Mesothelial cell of epicardium (in vitro differentiated cells): ENCODE measurements at regions not wholly inside any gene's neighbourhood (a gene's known extent, or its start where the extent isn't known, plus 50 kb on each side); places are given as distances from the start of the nearest gene placed in this dataset.
A peak's percentile ranks its signal among the peaks of the same experiment; 100 is the strongest.

ENCODE experiments used
- DNase-seq, 2 experiments: peaks; one replicate each; pipeline ENCODE4 v3.0.0; 2021; ENCODE audit warnings: low spot score in 2 of 2; ENCODE audit not compliant: unreplicated experiment in 2 of 2
- H3K27ac Mint-ChIP-seq: 2 replicates; pipeline ENCODE4 v1.8.0; 2021; ENCODE audit warnings: mixed read lengths
- H3K27me3 Mint-ChIP-seq: 2 replicates; pipeline ENCODE4 v1.8.0; 2021; ENCODE audit warnings: low read depth, mixed read lengths
- H3K36me3 Mint-ChIP-seq: 2 replicates; pipeline ENCODE4 v1.8.0; 2021; ENCODE audit warnings: mixed read lengths
- H3K4me1 Mint-ChIP-seq: 2 replicates; pipeline ENCODE4 v1.8.0; 2021; ENCODE audit warnings: mixed read lengths
- H3K4me3 Mint-ChIP-seq: 2 replicates; pipeline ENCODE4 v1.8.0; 2021; ENCODE audit warnings: mild to moderate bottlenecking, moderate library complexity, mixed read lengths
- H3K9me3 Mint-ChIP-seq: 2 replicates; pipeline ENCODE4 v1.8.0; 2021; ENCODE audit warnings: mixed read lengths
- TF ChIP-seq, protein P1 (sequence below): fragments of 200-600 bp; sonication (generic); IDR thresholded peaks from one replicate; pipeline ENCODE4 v1.5.0; 2021; ENCODE audit warnings: antibody characterized with exemption; ENCODE audit not compliant: unreplicated experiment

DNA sequence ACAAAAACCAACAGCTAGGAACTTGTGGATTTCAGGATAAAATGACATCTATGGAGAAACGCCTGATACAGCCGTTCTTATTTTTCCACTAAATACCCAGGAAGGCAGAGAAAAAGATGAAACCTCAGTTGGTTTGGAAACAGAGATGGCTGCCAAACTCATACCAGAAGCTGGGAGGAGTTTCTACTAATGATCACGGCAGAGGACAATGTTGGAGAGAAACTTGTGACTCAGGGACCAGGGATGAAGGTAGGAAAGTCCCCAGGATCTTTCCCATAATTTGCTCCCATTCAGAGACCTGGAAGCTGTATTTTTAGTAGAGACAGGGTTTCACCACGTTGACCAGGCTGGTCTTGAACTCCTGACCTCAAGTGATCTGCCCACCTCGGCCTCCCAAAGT lies 187.1 kb upstream of the IER5L start:
- Mint-ChIP-seq H3K4me1 (peaks cover 23% of the 10 kb centered on the region), H3K27me3 (no peaks in the 10 kb centered on the region), H3K4me3 (no peak overlapping the region), H3K27ac (peak overlapping the region; percentile 7), H3K9me3 (peaks cover 6% of the 10 kb centered on the region), H3K36me3 (no peaks in the 10 kb centered on the region)
- TF ChIP-seq, protein P1, sequence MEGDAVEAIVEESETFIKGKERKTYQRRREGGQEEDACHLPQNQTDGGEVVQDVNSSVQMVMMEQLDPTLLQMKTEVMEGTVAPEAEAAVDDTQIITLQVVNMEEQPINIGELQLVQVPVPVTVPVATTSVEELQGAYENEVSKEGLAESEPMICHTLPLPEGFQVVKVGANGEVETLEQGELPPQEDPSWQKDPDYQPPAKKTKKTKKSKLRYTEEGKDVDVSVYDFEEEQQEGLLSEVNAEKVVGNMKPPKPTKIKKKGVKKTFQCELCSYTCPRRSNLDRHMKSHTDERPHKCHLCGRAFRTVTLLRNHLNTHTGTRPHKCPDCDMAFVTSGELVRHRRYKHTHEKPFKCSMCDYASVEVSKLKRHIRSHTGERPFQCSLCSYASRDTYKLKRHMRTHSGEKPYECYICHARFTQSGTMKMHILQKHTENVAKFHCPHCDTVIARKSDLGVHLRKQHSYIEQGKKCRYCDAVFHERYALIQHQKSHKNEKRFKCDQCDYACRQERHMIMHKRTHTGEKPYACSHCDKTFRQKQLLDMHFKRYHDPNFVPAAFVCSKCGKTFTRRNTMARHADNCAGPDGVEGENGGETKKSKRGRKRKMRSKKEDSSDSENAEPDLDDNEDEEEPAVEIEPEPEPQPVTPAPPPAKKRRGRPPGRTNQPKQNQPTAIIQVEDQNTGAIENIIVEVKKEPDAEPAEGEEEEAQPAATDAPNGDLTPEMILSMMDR, result no peak
- DNase-seq, result no peak

DNA sequence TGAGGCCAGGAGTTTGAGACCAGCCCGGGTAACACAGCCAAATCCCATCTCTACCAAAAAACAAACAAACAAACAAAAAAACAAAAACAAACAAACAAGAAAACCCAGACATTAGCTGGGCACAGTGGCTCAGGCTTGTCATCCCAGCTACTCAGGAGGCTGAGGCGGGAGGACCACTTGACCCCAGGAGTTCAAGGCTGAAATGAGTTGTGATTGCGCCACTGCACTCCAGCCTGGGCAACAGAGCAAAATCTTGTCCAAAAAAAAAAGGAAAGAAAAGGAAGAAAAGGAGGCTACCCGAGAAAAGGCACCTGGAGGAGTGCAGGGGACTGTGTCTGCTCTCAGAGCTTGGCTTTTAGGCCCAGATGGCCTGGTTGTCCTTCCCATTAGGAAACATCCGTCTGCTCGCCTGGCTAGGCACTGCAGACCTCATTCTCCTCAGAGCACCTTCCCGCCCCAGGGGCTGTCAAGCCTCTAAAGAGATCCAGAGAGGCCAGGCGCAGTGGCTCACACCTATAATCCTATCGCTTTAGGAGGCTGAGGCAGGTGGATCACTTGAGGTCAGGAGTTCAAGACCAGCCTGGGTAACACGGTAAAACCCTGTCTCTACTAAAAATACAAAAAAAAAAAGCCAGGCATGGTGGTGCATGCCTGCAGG lies 185.3 kb upstream of the IER5L start:
- Mint-ChIP-seq H3K9me3 (no peaks in the 10 kb centered on the region), H3K4me3 (no peak overlapping the region), H3K27ac (peak overlapping the region; percentile 47), H3K27me3 (no peaks in the 10 kb centered on the region), H3K36me3 (no peaks in the 10 kb centered on the region), H3K4me1 (peaks cover 34% of the 10 kb centered on the region)
- TF ChIP-seq, protein P1, result no peak
- no peak for DNase-seq

- no peaks in the 10 kb centered on the region for H3K9me3 Mint-ChIP-seq
- DNase-seq, result no peak
- peaks cover 34% of the 10 kb centered on the region for H3K4me1 Mint-ChIP-seq
- TF ChIP-seq, protein P1, result no peak
- H3K27me3 Mint-ChIP-seq, result no peaks in the 10 kb centered on the region
- H3K4me3 Mint-ChIP-seq, result peak overlapping the region; percentile 8
- H3K36me3 Mint-ChIP-seq, result no peaks in the 10 kb centered on the region
- peak overlapping the region; percentile 91 for H3K27ac Mint-ChIP-seq
Observed at GRCh38 chr9:129362287-129363000, 184.4 kb upstream of the IER5L start.

DNA sequence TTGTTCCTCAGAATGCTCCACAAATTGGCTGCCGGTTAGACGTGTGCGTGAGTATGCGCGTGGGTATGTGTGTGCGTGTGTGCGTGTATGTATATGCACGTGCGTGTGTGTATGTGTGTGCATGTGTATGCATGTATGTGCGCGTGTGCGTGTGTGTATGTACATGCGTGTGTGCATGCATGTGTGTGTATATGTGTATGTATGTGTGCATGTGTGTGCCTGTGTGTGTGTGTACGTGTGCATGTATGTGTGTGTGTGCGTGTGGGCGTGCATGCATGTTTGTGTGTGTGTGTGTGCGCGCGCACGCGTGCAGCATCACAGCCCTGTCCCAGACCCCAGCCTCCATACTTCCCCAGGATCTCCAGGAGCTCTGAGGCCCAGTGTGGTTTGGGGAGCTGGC lies 183.1 kb upstream of the IER5L start:
- H3K27me3 Mint-ChIP-seq, result no peaks in the 10 kb centered on the region
- peaks cover 34% of the 10 kb centered on the region for H3K4me1 Mint-ChIP-seq
- TF ChIP-seq, protein P1, result no peak
- H3K9me3 Mint-ChIP-seq, result no peaks in the 10 kb centered on the region
- peak overlapping the region; percentile 91 for H3K27ac Mint-ChIP-seq
- H3K36me3 Mint-ChIP-seq, result no peaks in the 10 kb centered on the region
- no peak overlapping the region for H3K4me3 Mint-ChIP-seq
- DNase-seq, result no peak

- H3K36me3 Mint-ChIP-seq, result no peaks in the 10 kb centered on the region
- H3K4me1 Mint-ChIP-seq, result peaks cover 33% of the 10 kb centered on the region
- no peak for DNase-seq
- no peak overlapping the region for H3K4me3 Mint-ChIP-seq
- no peaks in the 10 kb centered on the region for H3K27me3 Mint-ChIP-seq
- TF ChIP-seq, protein P1, result no peak
- H3K9me3 Mint-ChIP-seq, result peaks cover 4% of the 10 kb centered on the region
- H3K27ac Mint-ChIP-seq, result peak overlapping the region; percentile 79
Observed at GRCh38 chr9:129359916-129360536, 182.0 kb upstream of the IER5L start.
